A549 (cell line): ENCODE measurements at regions not wholly inside any gene's neighbourhood (a gene's known extent, or its start where the extent isn't known, plus 50 kb on each side); places are given as distances from the start of the nearest gene placed in this dataset.

ENCODE experiments used
- CTCF ChIP-seq: fragments of >200 bp; sonication (Bioruptor Twin); formaldehyde crosslinking; IDR thresholded peaks from 3 replicates; pipeline ENCODE4 v1.5.1; 2016
- EP300 ChIP-seq, 2 experiments: fragments of >200 bp; sonication (Bioruptor Twin); formaldehyde crosslinking; IDR thresholded peaks; 2 replicates in 1 of 2; 3 replicates in 1 of 2; pipeline ENCODE4 v1.6.1; 2016 to 2017
- FOSL2 ChIP-seq, 2 experiments: fragments of 450-650 bp in 1 of 2; fragments of >200 bp in 1 of 2; sonication (Bioruptor Twin) in 1 of 2; formaldehyde crosslinking; IDR thresholded peaks; 2 replicates each; pipeline versions ENCODE4 v1.5.0 to v1.6.1; 2016 to 2020; ENCODE audit warnings: mild to moderate bottlenecking in 1 of 2, moderate library complexity in 1 of 2
- GATA3 ChIP-seq: IDR thresholded peaks from 2 replicates; pipeline ENCODE4 v1.6.1; 2012; ENCODE audit warnings: borderline replicate concordance
- HOXA7 ChIP-seq: fragments of 250-450 bp; sonication (Bioruptor Pico); IDR thresholded peaks from 2 replicates; pipeline ENCODE4 v1.5.0; 2020; ENCODE audit warnings: mild to moderate bottlenecking, moderate library complexity
- POLR2A ChIP-seq: IDR thresholded peaks from 2 replicates; pipeline ENCODE4 v1.6.1; 2012; ENCODE audit warnings: mild to moderate bottlenecking, low read length
- POLR2AphosphoS2 ChIP-seq: conservative IDR thresholded peaks from 2 replicates; pipeline ENCODE4 v1.6.1; 2012; ENCODE audit warnings: low read length, improper control_type of control experiment, inconsistent platforms
- RNF2 ChIP-seq: fragments of 200-600 bp; sonication (generic); IDR thresholded peaks from 2 replicates; pipeline ENCODE4 v1.6.1; 2016; ENCODE audit warnings: low read depth, mild to moderate bottlenecking, antibody characterized with exemption, moderate library complexity, borderline replicate concordance
- SREBF2 ChIP-seq: fragments of 450-650 bp; IDR thresholded peaks from 2 replicates; pipeline ENCODE4 v1.6.1; 2014; ENCODE audit warnings: mild to moderate bottlenecking, moderate library complexity
- TF ChIP-seq, protein P1 (sequence below): IDR thresholded peaks from 2 replicates; pipeline ENCODE4 v1.6.1; 2012; ENCODE audit warnings: low read depth, borderline replicate concordance
- TF ChIP-seq, protein P2 (sequence below): fragments of 150-350 bp; IDR thresholded peaks from 2 replicates; pipeline ENCODE4 v1.6.1; 2014; ENCODE audit warnings: low read depth, mild to moderate bottlenecking, low read length

DNA sequence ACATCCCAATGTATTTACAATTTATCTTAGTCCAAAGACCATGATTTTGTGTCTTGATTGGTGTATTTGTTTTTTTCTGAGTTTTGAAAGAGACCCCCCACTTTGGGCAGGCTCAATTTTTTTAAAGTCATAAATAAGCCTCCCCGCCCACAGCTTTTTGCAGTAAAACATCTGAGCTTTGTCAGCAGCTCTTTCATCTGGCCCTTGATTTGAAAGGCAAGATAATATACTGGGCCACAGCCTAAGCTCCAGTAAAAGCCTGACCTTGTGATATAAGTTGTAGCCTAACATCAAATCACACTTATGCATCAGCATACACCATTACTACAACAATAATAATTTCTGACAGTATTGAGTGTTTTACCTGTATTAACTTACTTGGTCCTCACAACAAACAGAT lies 51.3 kb upstream of the SERTAD2 start:
- TF ChIP-seq, protein P1, sequence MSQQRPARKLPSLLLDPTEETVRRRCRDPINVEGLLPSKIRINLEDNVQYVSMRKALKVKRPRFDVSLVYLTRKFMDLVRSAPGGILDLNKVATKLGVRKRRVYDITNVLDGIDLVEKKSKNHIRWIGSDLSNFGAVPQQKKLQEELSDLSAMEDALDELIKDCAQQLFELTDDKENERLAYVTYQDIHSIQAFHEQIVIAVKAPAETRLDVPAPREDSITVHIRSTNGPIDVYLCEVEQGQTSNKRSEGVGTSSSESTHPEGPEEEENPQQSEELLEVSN: no peak
- TF ChIP-seq POLR2A: no peak
- TF ChIP-seq GATA3: no peak
- no peak for TF ChIP-seq CTCF
- TF ChIP-seq HOXA7 (CRISPR knock-in tag): no peak
- TF ChIP-seq POLR2AphosphoS2: no peak
- no peak for TF ChIP-seq SREBF2
- TF ChIP-seq, protein P2, sequence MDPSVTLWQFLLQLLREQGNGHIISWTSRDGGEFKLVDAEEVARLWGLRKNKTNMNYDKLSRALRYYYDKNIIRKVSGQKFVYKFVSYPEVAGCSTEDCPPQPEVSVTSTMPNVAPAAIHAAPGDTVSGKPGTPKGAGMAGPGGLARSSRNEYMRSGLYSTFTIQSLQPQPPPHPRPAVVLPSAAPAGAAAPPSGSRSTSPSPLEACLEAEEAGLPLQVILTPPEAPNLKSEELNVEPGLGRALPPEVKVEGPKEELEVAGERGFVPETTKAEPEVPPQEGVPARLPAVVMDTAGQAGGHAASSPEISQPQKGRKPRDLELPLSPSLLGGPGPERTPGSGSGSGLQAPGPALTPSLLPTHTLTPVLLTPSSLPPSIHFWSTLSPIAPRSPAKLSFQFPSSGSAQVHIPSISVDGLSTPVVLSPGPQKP: no peak
- TF ChIP-seq RNF2: no peak
- TF ChIP-seq FOSL2 (IDR thresholded peaks at IDR 0.05): no peak
- TF ChIP-seq FOSL2 (CRISPR knock-in tag; IDR thresholded peaks at IDR 0.05): no peak
- TF ChIP-seq EP300 (IDR thresholded peaks at IDR 0.05): no peak
